Neutrophil (primary cell): ENCODE measurements at regions not wholly inside any gene's neighbourhood (a gene's known extent, or its start where the extent isn't known, plus 50 kb on each side); places are given as distances from the start of the nearest gene placed in this dataset.

Source experiments
- H3K27ac ChIP-seq: fragments of 200-600 bp; sonication (generic); 2 replicates; pipeline ENCODE4 v1.5.1; 2016; ENCODE audit warnings: mild to moderate bottlenecking, moderate library complexity
- H3K27me3 ChIP-seq: fragments of 200-600 bp; sonication (generic); 2 replicates; pipeline ENCODE4 v1.6.0; 2016; ENCODE audit warnings: mild to moderate bottlenecking
- H3K36me3 ChIP-seq: fragments of 200-600 bp; sonication (generic); 2 replicates; pipeline ENCODE4 v1.5.1; 2017
- H3K4me1 ChIP-seq, 2 experiments: fragments of 200-600 bp in 1 of 2; sonication (generic) in 1 of 2; 1 replicate in 1 of 2; 2 replicates in 1 of 2; pipeline versions ENCODE4 v1.5.1 to v1.6.1; 2013 to 2016; ENCODE audit warnings: low read depth in 1 of 2, low read length in 1 of 2, mild to moderate bottlenecking in 1 of 2, moderate library complexity in 1 of 2; ENCODE audit not compliant: control insufficient read depth in 1 of 2, insufficient read depth in 1 of 2
- H3K4me3 ChIP-seq, 2 experiments: fragments of 200-600 bp in 1 of 2; sonication (generic) in 1 of 2; 1 replicate in 1 of 2; 2 replicates in 1 of 2; pipeline ENCODE4 v1.5.1; 2013 to 2016; ENCODE audit warnings: low read depth in 1 of 2, low read length in 1 of 2, mild to moderate bottlenecking in 1 of 2, moderate library complexity in 1 of 2
- H3K9me3 ChIP-seq: fragments of 200-600 bp; sonication (generic); 2 replicates; pipeline ENCODE4 v1.5.1; 2016
- TF ChIP-seq, protein P1 (sequence below): fragments of 200-600 bp; sonication (generic); IDR thresholded peaks from 2 replicates; pipeline ENCODE4 v1.5.1; 2016; ENCODE audit warnings: antibody characterized with exemption

DNA sequence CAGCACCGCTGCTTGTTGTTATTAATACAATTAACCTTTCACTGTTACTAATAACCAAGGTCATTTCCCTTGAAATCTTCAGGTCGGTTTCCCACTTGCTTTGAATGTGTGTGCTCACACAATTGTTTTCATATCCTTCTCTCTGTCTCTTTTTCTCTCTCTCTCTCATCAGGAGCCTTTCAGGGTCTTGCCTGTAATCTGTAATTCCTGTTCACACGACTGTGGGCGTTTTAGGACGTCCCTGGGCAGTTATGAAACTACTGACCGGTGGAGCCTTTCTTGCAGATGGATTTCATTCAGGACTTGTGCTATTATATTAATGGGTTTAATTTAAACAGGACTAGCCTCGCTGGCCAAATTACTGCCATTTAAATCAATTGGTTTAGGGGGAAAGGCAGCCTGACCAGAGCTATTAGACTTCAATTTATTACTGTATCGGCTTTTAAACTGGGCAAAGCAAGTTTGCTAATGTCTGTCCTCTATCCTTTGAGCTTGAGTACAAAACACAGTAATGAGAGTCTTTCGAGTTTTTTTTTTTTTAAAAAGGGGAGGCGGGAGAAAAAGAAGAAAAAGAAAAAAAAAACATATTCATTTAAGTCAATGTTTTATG lies 316.0 kb upstream of the TLE4 start:
- H3K36me3 ChIP-seq = no peaks in the 10 kb centered on the region
- no peak overlapping the region for H3K4me3 ChIP-seq
- TF ChIP-seq, protein P1, sequence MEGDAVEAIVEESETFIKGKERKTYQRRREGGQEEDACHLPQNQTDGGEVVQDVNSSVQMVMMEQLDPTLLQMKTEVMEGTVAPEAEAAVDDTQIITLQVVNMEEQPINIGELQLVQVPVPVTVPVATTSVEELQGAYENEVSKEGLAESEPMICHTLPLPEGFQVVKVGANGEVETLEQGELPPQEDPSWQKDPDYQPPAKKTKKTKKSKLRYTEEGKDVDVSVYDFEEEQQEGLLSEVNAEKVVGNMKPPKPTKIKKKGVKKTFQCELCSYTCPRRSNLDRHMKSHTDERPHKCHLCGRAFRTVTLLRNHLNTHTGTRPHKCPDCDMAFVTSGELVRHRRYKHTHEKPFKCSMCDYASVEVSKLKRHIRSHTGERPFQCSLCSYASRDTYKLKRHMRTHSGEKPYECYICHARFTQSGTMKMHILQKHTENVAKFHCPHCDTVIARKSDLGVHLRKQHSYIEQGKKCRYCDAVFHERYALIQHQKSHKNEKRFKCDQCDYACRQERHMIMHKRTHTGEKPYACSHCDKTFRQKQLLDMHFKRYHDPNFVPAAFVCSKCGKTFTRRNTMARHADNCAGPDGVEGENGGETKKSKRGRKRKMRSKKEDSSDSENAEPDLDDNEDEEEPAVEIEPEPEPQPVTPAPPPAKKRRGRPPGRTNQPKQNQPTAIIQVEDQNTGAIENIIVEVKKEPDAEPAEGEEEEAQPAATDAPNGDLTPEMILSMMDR = no peak
- no peak overlapping the region for H3K27ac ChIP-seq
- H3K9me3 ChIP-seq = no peaks in the 10 kb centered on the region
- peaks cover 17 to 43% of the 10 kb centered on the region in 2 experiments for H3K4me1 ChIP-seq
- H3K27me3 ChIP-seq = peaks cover 15% of the 10 kb centered on the region

DNA sequence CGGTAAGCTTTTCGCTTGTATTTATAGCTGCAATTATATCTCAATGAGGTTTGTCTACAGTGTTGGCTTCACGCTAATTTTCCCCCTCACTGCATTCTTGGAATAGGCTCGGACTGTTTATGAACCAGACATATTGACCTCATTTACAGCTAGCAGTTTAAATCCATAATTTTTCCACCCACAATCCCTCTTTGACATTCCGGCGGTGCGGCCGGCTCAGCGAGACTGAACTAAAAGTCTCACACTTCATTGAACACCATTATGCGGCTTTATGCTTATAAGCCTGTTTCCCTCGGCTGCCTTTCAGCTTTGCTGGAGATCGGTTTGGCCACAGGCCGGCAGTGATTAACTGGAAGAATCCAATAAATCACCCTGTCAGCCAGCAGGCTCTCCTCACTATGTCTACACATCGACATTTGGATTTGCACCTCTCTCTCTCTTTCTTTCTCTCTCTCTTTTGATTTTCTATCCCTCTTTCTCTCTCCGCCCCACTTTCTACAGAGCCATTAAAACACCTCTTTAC lies 315.0 kb upstream of the TLE4 start:
- H3K36me3 ChIP-seq = no peaks in the 10 kb centered on the region
- H3K4me1 ChIP-seq = peaks cover 21 to 53% of the 10 kb centered on the region in 2 experiments
- TF ChIP-seq, protein P1 = no peak
- H3K4me3 ChIP-seq = peak overlapping the region in 1 of 2 experiments; percentile 33
- no peaks in the 10 kb centered on the region for H3K9me3 ChIP-seq
- H3K27me3 ChIP-seq = peaks cover 15% of the 10 kb centered on the region
- H3K27ac ChIP-seq = no peak overlapping the region

DNA sequence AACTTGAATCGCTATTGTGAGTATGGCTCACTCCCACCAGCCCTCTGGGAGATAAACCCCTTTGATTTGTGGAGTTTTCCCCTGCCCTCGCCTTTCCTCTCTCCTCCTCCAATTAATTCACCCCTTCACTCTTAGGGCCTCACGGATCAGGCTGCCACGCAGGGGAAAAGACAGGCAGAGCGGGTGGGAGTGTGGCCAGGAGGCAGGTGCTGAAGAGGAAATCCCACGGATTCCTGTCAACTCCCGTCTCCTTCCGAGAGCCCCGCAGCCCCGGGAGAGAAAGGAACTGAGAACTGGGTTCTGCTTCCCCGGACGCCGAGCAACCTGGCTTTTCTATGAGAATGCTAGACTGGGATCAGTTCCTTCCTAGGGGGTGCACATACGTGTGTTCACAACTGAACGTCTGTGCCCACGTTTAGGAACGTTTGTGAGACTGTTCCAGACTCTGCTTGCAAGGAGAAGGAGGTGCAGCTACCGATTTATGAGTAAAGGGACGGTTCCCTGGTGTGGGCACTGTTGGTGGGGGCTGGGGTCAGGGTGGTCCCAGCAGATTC lies 314.5 kb upstream of the TLE4 start:
- Histone ChIP-seq H3K27me3 (peaks cover 15% of the 10 kb centered on the region), H3K9me3 (no peaks in the 10 kb centered on the region), H3K4me1 (peaks cover 26 to 58% of the 10 kb centered on the region in 2 experiments), H3K27ac (no peak overlapping the region), H3K36me3 (no peaks in the 10 kb centered on the region), H3K4me3 (peak overlapping the region in 1 of 2 experiments; percentile 33)
- TF ChIP-seq, protein P1 = no peak

DNA sequence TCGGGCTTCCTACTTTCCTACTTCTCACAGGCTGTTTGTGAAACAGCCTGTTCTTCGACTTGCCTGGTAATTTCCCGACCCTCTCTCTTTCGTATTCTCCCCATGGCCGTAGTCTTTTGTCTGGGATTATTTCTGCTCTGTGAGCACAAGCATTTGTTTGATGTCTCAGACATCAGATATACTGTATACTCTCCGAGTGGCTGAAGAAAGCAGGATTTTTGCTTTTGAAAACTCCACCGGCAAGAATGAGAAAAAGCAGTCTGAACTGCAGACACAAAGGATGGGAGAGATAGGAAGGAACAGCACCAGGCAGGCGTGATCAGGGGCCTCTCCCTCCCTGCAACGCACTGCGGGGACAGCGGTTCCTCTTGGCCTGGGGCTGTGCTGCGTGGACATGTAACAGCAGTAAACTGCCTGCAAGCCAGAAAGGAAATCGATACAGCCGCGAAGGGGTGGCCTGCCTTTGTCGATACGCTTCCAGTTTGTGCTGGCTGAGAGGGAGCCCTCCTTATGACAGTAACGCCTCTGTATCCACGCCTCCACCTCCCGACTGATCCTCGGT lies 313.9 kb upstream of the TLE4 start:
- Histone ChIP-seq H3K36me3 (no peaks in the 10 kb centered on the region), H3K4me3 (peak overlapping the region in 1 of 2 experiments; percentile 33), H3K4me1 (peaks cover 26 to 59% of the 10 kb centered on the region in 2 experiments), H3K27ac (no peak overlapping the region), H3K9me3 (no peaks in the 10 kb centered on the region), H3K27me3 (peaks cover 15% of the 10 kb centered on the region)
- TF ChIP-seq, protein P1 = no peak

DNA sequence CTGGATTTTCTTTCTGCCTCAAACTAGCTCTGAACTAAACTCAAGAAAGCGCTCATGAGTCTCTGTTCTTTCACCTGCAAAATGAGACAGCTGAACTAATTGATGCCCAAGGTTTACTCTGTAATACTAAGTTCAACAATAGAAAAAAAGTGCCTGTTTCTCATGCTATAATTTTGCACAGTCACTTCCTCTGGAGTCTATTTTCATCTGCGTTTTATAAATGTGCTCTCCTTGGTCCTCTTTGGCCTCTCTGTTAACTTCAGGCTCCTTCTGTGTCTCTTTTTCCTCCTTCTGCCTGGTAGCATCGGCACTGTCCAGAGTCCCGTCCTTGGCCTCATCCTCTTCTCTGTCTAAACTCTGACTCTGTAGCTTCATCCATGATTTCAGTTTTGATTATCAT lies 311.9 kb upstream of the TLE4 start:
- no peak overlapping the region for H3K4me3 ChIP-seq
- H3K9me3 ChIP-seq = no peaks in the 10 kb centered on the region
- H3K4me1 ChIP-seq = peaks cover 36 to 71% of the 10 kb centered on the region in 2 experiments
- TF ChIP-seq, protein P1 = no peak
- peaks cover 15% of the 10 kb centered on the region for H3K27me3 ChIP-seq
- no peaks in the 10 kb centered on the region for H3K36me3 ChIP-seq
- no peak overlapping the region for H3K27ac ChIP-seq
